A549 (cell line): ENCODE measurements at regions not wholly inside any gene's neighbourhood (a gene's known extent, or its start where the extent isn't known, plus 50 kb on each side); places are given as distances from the start of the nearest gene placed in this dataset.

Experiments used
- ATAC-seq, 2 experiments: fragments of 200-7000 bp in 1 of 2; fragments of >200 bp in 1 of 2; cut with Nextera tagmentation in 1 of 2; cut with Tn5 transposase in 1 of 2; 3 replicates each; pipeline versions ENCODE4 v1.8.0 to v1.9.1; 2018 to 2020; ENCODE audit warnings: mild to moderate bottlenecking in 1 of 2, moderate library complexity in 1 of 2
- CTCF ChIA-PET: fragments of 300-600 bp; sonication (Branson Sonifier 250); formaldehyde crosslinking; extraction: SDS; loops from one replicate; lab custom pipeline; 2021; ENCODE audit warnings: antibody characterized with exemption, inconsistent platforms; lab: Yijun Ruan, JAX
- POLR2A ChIA-PET: fragments of 350-600 bp; formaldehyde crosslinking; extraction: SDS; loops from one replicate; lab custom pipeline; 2021; ENCODE audit warnings: antibody characterized with exemption, inconsistent platforms; lab: Yijun Ruan, JAX
- DNase-seq, 2 experiments: peaks; one replicate each; pipeline versions ENCODE4 v3.0.0 to v3.0.0-alpha.2; 2011 to 2016; ENCODE audit warnings: low read depth in 1 of 2, low spot score in 1 of 2
- FAIRE-seq: peaks from 2 replicates; lab custom pipeline; 2011; peaks lifted over from hg19 to GRCh38; lab: Jason Lieb, UNC
- H3K27ac ChIP-seq, 2 experiments: fragments of >200 bp; sonication (Bioruptor Twin); formaldehyde crosslinking; 3 replicates each; pipeline ENCODE4 v1.5.1; 2016 to 2017
- H3K4me1 ChIP-seq: fragments of >200 bp; sonication (Bioruptor Twin); formaldehyde crosslinking; 3 replicates; pipeline ENCODE4 v1.6.1; 2016
- H3K4me2 ChIP-seq: fragments of >200 bp; sonication (Bioruptor Twin); formaldehyde crosslinking; 3 replicates; pipeline ENCODE4 v1.6.1; 2016
- H3K4me3 ChIP-seq: fragments of >200 bp; sonication (Bioruptor Twin); formaldehyde crosslinking; 3 replicates; pipeline ENCODE4 v1.5.1; 2016
- H3K9me3 ChIP-seq: fragments of >200 bp; sonication (Bioruptor Twin); formaldehyde crosslinking; 3 replicates; pipeline ENCODE4 v1.6.1; 2016
- CEBPB ChIP-seq, 2 experiments: fragments of >200 bp in 1 of 2; sonication (Bioruptor Twin) in 1 of 2; formaldehyde crosslinking in 1 of 2; IDR thresholded peaks; 2 replicates each; pipeline ENCODE4 v1.6.1; 2012 to 2016
- CHD4 ChIP-seq: fragments of 200-600 bp; sonication (generic); IDR thresholded peaks from 2 replicates; pipeline ENCODE4 v1.6.1; 2016; ENCODE audit warnings: antibody characterized with exemption, mild to moderate bottlenecking, borderline replicate concordance
- FOSB ChIP-seq: fragments of 250-450 bp; sonication (Bioruptor Pico); IDR thresholded peaks from 2 replicates; pipeline ENCODE4 v1.5.0; 2020; ENCODE audit warnings: mild to moderate bottlenecking, moderate library complexity
- FOXS1 ChIP-seq: fragments of 250-450 bp; sonication (Bioruptor Pico); IDR thresholded peaks from 2 replicates; pipeline ENCODE4 v1.5.0; 2020; ENCODE audit warnings: mild to moderate bottlenecking, moderate library complexity
- GATA3 ChIP-seq: IDR thresholded peaks from 2 replicates; pipeline ENCODE4 v1.6.1; 2012; ENCODE audit warnings: borderline replicate concordance
- HOXB5 ChIP-seq: fragments of 250-450 bp; sonication (Bioruptor Pico); IDR thresholded peaks from 2 replicates; pipeline ENCODE4 v1.5.0; 2020; ENCODE audit warnings: mild to moderate bottlenecking, moderate library complexity
- KDM5A ChIP-seq: fragments of 200-600 bp; sonication (generic); IDR thresholded peaks from 2 replicates; pipeline ENCODE4 v1.6.1; 2016; ENCODE audit warnings: antibody characterized with exemption, mild to moderate bottlenecking
- MYC ChIP-seq: IDR thresholded peaks from 2 replicates; pipeline ENCODE4 v1.6.1; 2012; ENCODE audit warnings: mild to moderate bottlenecking, inconsistent platforms, low read length, improper control_type of control experiment, borderline replicate concordance
- NPAS2 ChIP-seq: fragments of 250-450 bp; sonication (Bioruptor Pico); IDR thresholded peaks from 2 replicates; pipeline ENCODE4 v1.8.0; 2022; ENCODE audit warnings: mild to moderate bottlenecking, moderate library complexity, borderline replicate concordance
- NR3C1 ChIP-seq: fragments of >200 bp; sonication (Bioruptor Twin); formaldehyde crosslinking; IDR thresholded peaks from 3 replicates; pipeline ENCODE4 v1.6.1; 2017
- RAD21 ChIP-seq, 2 experiments: fragments of >200 bp in 1 of 2; sonication (Bioruptor Twin) in 1 of 2; formaldehyde crosslinking in 1 of 2; IDR thresholded peaks in 1 of 2; conservative IDR thresholded peaks in 1 of 2; 2 replicates in 1 of 2; 3 replicates in 1 of 2; pipeline ENCODE4 v1.6.1; 2012 to 2018; ENCODE audit warnings: inconsistent platforms in 1 of 2
- RNF2 ChIP-seq: fragments of 200-600 bp; sonication (generic); IDR thresholded peaks from 2 replicates; pipeline ENCODE4 v1.6.1; 2016; ENCODE audit warnings: low read depth, mild to moderate bottlenecking, antibody characterized with exemption, moderate library complexity, borderline replicate concordance
- TP53 ChIP-seq: fragments of 250-450 bp; sonication (Bioruptor Pico); IDR thresholded peaks from 2 replicates; pipeline ENCODE4 v1.5.0; 2021; ENCODE audit warnings: mild to moderate bottlenecking, moderate library complexity
- ZNF302 ChIP-seq: fragments of 250-450 bp; sonication (Bioruptor Pico); IDR thresholded peaks from 2 replicates; pipeline ENCODE4 v1.9.0; 2021; ENCODE audit warnings: inconsistent platforms, mild to moderate bottlenecking, moderate library complexity
- ZSCAN20 ChIP-seq: fragments of 250-450 bp; sonication (Bioruptor Pico); IDR thresholded peaks from 2 replicates; pipeline ENCODE4 v1.8.0; 2022; ENCODE audit warnings: mild to moderate bottlenecking, moderate library complexity
- WGBS: methylation state at CpG from one replicate; pipeline ENCODE4 v1.1.6; 2017; ENCODE audit errors: missing lambda C conversion rate; 5-methylcytosine and 5-hydroxymethylcytosine counted together
- TF ChIP-seq, protein P1 (sequence below): fragments of >200 bp; sonication (Bioruptor Twin); formaldehyde crosslinking; IDR thresholded peaks from 3 replicates; pipeline ENCODE4 v1.6.1; 2016
- TF ChIP-seq, protein P2 (sequence below): fragments of 200-600 bp; sonication (generic); IDR thresholded peaks from 2 replicates; pipeline ENCODE4 v1.6.1; 2016; ENCODE audit warnings: antibody characterized with exemption, mild to moderate bottlenecking, moderate library complexity
- TF ChIP-seq, protein P3 (sequence below): fragments of >200 bp; sonication (Bioruptor Twin); formaldehyde crosslinking; IDR thresholded peaks from 2 replicates; pipeline ENCODE4 v1.6.1; 2016

DNA sequence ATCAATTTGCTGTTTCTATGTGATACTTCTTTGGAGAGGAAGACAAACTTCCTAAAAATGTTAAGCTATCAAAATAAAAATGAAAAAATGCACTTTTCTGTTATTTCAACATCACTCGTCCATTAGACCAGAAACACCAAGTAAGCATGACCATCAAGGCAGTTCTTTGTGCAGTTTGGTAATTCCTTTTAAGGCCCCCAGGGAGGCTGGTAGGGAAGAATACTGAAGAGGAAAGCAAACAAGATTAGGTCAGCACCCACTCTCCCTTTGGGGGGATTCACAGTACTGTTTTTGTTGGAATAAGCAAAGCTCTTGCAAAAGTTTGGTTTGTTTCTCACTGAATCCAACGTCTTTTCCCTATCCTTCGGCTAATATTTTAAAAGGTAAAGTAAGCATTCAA is 206.8 kb upstream of the SLC35B3 start:
- POLR2A ChIA-PET = no interaction called here
- FAIRE-seq = no peak

DNA sequence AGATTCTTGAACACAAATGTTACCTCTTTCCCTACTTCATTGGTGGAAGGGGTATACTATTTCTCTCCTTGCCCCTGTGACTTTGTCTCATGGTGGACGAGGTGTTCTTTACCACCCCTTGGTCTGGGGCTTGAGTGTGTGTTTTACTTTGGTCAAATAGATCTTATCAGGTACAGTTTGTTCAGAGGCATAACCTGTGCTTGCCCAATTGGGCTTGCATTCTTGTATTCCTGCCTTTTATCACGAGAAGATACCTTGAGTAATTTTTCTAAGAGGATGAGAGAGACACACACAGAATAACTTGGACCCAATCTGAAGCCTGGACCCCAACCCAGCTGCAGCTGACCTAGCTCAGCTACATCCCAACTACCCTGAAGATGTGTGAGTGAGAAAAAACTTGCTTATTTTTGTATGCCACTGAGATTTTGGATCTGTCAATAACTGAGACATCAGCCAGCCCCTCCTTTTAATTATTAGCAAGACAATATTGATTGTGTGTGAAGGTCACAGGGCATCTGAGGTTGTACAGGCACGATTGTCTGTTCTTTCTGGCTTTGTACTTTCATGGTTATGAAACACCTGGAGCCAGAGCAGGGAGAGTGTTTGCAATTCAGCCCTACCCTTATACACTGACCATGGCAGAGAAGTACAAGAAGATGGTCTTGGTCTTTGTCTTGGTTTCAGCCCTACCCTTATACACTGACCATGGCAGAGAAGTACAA is 204.7 kb upstream of the SLC35B3 start:
- ChIA-PET CTCF (no interaction called here), POLR2A (no interaction called here)
- no peak overlapping the region for H3K4me2 ChIP-seq
- no peak overlapping the region for H3K27ac ChIP-seq
- H3K9me3 ChIP-seq = no peaks in the 10 kb centered on the region
- 0% methylated on average over 3 of the region's 3 CpGs for WGBS
- no peak overlapping the region for H3K4me3 ChIP-seq
- TF ChIP-seq NPAS2 (CRISPR knock-in tag) = no peak
- TF ChIP-seq KDM5A = no peak
- TF ChIP-seq ZSCAN20 (CRISPR knock-in tag) = no peak
- TF ChIP-seq FOXS1 (CRISPR knock-in tag) = no peak
- no peak for TF ChIP-seq HOXB5 (CRISPR knock-in tag)
- no peak for TF ChIP-seq TP53
- TF ChIP-seq, protein P1, sequence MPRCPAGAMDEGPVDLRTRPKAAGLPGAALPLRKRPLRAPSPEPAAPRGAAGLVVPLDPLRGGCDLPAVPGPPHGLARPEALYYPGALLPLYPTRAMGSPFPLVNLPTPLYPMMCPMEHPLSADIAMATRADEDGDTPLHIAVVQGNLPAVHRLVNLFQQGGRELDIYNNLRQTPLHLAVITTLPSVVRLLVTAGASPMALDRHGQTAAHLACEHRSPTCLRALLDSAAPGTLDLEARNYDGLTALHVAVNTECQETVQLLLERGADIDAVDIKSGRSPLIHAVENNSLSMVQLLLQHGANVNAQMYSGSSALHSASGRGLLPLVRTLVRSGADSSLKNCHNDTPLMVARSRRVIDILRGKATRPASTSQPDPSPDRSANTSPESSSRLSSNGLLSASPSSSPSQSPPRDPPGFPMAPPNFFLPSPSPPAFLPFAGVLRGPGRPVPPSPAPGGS = no peak
- TF ChIP-seq NR3C1 = no peak
- TF ChIP-seq CEBPB (IDR thresholded peaks at IDR 0.05) = no peak
- TF ChIP-seq FOSB = no peak
- no peak for TF ChIP-seq MYC
- no peak for TF ChIP-seq RAD21 (conservative IDR thresholded peaks at IDR 0.05 in 1 of 2, IDR thresholded peaks at IDR 0.05 in 1 of 2)
- TF ChIP-seq, protein P2, sequence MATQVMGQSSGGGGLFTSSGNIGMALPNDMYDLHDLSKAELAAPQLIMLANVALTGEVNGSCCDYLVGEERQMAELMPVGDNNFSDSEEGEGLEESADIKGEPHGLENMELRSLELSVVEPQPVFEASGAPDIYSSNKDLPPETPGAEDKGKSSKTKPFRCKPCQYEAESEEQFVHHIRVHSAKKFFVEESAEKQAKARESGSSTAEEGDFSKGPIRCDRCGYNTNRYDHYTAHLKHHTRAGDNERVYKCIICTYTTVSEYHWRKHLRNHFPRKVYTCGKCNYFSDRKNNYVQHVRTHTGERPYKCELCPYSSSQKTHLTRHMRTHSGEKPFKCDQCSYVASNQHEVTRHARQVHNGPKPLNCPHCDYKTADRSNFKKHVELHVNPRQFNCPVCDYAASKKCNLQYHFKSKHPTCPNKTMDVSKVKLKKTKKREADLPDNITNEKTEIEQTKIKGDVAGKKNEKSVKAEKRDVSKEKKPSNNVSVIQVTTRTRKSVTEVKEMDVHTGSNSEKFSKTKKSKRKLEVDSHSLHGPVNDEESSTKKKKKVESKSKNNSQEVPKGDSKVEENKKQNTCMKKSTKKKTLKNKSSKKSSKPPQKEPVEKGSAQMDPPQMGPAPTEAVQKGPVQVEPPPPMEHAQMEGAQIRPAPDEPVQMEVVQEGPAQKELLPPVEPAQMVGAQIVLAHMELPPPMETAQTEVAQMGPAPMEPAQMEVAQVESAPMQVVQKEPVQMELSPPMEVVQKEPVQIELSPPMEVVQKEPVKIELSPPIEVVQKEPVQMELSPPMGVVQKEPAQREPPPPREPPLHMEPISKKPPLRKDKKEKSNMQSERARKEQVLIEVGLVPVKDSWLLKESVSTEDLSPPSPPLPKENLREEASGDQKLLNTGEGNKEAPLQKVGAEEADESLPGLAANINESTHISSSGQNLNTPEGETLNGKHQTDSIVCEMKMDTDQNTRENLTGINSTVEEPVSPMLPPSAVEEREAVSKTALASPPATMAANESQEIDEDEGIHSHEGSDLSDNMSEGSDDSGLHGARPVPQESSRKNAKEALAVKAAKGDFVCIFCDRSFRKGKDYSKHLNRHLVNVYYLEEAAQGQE = no peak
- H3K4me1 ChIP-seq = no peaks in the 10 kb centered on the region
- FAIRE-seq = no peak
- DNase-seq = no peak
- no peak for ATAC-seq

More for the DNA sequence above, 206.8 kb upstream of the SLC35B3 start:
- Histone ChIP-seq H3K27ac (no peak overlapping the region), H3K4me1 (no peaks in the 10 kb centered on the region), H3K4me2 (no peak overlapping the region), H3K4me3 (no peak overlapping the region), H3K9me3 (no peaks in the 10 kb centered on the region)
- CTCF ChIA-PET = no interaction called here
- 34% methylated on average over 3 of the region's 3 CpGs for WGBS
- ATAC-seq = no peak
- TF ChIP-seq ZNF302 (CRISPR knock-in tag) (no peak), ZSCAN20 (CRISPR knock-in tag) (no peak), RNF2 (no peak), FOXS1 (CRISPR knock-in tag) (no peak), GATA3 (no peak), CHD4 (no peak)
- TF ChIP-seq, protein P3, sequence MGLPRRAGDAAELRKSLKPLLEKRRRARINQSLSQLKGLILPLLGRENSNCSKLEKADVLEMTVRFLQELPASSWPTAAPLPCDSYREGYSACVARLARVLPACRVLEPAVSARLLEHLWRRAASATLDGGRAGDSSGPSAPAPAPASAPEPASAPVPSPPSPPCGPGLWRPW = no peak
- no peak for DNase-seq
